ENCODE measurements at regions not wholly inside any gene's neighbourhood (a gene's known extent, or its start where the extent isn't known, plus 50 kb on each side); places are given as distances from the start of the nearest gene placed in this dataset.

- FAIRE-seq, result no peak
- Histone ChIP-seq H3K27me3 (replicated peaks in 1 of 4; ENCODE audit: control insufficient read depth in 3 of 4, extremely low read depth in 1 of 4, insufficient read depth in 3 of 4, low read length in 3 of 4) (no peaks in the 10 kb centered on the region), H2AK5ac (ENCODE audit: low read depth, low read length) (no peak overlapping the region), H4K5ac (ENCODE audit: insufficient read length, low read depth, low read length) (no peak overlapping the region), H4K20me1 (replicated peaks in 1 of 2; ENCODE audit: control insufficient read depth in 1 of 2, insufficient read depth in 2 of 2, low read length in 2 of 2) (no peaks in the 10 kb centered on the region), H3K4me2 (ENCODE audit: insufficient read depth in 1 of 2, low read depth in 2 of 2, low read length in 2 of 2) (no peak overlapping the region), H3K14ac (ENCODE audit: insufficient read length) (no peak overlapping the region), H3K79me1 (ENCODE audit: low read depth, low read length) (no peaks in the 10 kb centered on the region), H2BK120ac (replicated peaks; ENCODE audit: low read depth, low read length) (no peak overlapping the region), H3K79me2 (ENCODE audit: control insufficient read depth in 1 of 2, insufficient read depth in 2 of 2, low read length in 2 of 2) (no peaks in the 10 kb centered on the region), H3K23ac (ENCODE audit: insufficient read length) (no peak overlapping the region), H3K36me3 (ENCODE audit: control insufficient read depth in 2 of 4, insufficient read depth in 4 of 4, low read length in 3 of 4) (no peaks in the 10 kb centered on the region), H3K4me1 (replicated peaks in 1 of 4; ENCODE audit: control insufficient read depth in 3 of 4, insufficient read depth in 4 of 4, low read length in 3 of 4) (peaks cover 0 to 6% (median 3%) of the 10 kb centered on the region in 4 experiments; a peak in 2 of 7 replicates), H4K91ac (replicated peaks; ENCODE audit: insufficient read length, low read length) (no peak overlapping the region), H2AFZ (ENCODE audit: low read length) (no peak overlapping the region), H3K9me3 (ENCODE audit: insufficient read depth in 2 of 2, low read depth in 1 of 2, low read length in 1 of 2) (0 out of 4 replicates have a peak, but pooled peaks cover 0 to 2% of the 10 kb centered on the region in 2 experiments), H3K27ac (ENCODE audit: low read depth, low read length) (no peak overlapping the region), H2BK20ac (ENCODE audit: low read length) (no peak overlapping the region), H2BK5ac (ENCODE audit: low read depth, low read length) (no peak overlapping the region), H3K23me2 (ENCODE audit: low read depth, low read length) (no peaks in the 10 kb centered on the region), H3K56ac (replicated peaks; ENCODE audit: insufficient read length, low read depth, low read length) (no peak overlapping the region), H3K9ac (replicated peaks in 1 of 4; ENCODE audit: extremely low read depth in 1 of 4, low read depth in 3 of 4, low read length in 3 of 4) (no peak overlapping the region), H3K18ac (ENCODE audit: extremely low read depth, low read length) (no peak overlapping the region), H4K8ac (ENCODE audit: extremely low read depth, insufficient read depth, low read length) (no peak overlapping the region), H3K4ac (replicated peaks; ENCODE audit: insufficient read length, low read depth, low read length) (no peak overlapping the region), H3K4me3 (ENCODE audit: extremely low read depth in 1 of 4, insufficient read depth in 2 of 4, low read depth in 3 of 4, low read length in 4 of 4) (no peak overlapping the region), H2BK12ac (ENCODE audit: low read depth, low read length) (no peak overlapping the region), H2BK15ac (ENCODE audit: low read length) (no peak overlapping the region)
- TF ChIP-seq ZNF274 (IDR thresholded peaks at IDR 0.05; ENCODE audit: borderline replicate concordance, extremely low read depth, low read length) (no peak), RNF2 (IDR thresholded peaks at IDR 0.05; ENCODE audit: borderline replicate concordance, low read depth, low read length, missing control alignments, poor library complexity, severe bottlenecking) (no peak), HDAC2 (IDR thresholded peaks at IDR 0.05; ENCODE audit: borderline replicate concordance in 1 of 2, low read depth in 2 of 2, low read length in 2 of 2) (no peak), RFX5 (IDR thresholded peaks at IDR 0.05; ENCODE audit: borderline replicate concordance, low read depth, low read length) (no peak), POLR2AphosphoS5 (IDR thresholded peaks at IDR 0.05; ENCODE audit: low read depth, low read length) (no peak), YY1 (IDR thresholded peaks at IDR 0.05; ENCODE audit: low read depth, low read length) (no peak), NRF1 (IDR thresholded peaks at IDR 0.05; ENCODE audit: low read depth, low read length) (no peak)
- 91% methylated on average over 4 of the region's 4 CpGs; no CpG with 5 or more reads in 1 of the 2 experiments for WGBS, 2 experiments (ENCODE audit: extremely low coverage in 1 of 2, insufficient coverage in 1 of 2, insufficient read length in 1 of 2, insufficient replicate concordance in 2 of 2, low coverage in 1 of 2, low lambda C conversion rate in 2 of 2, missing lambda C conversion rate in 1 of 2)
- ChIA-PET CTCF (ENCODE audit: partially characterized antibody) (interaction anchor here (0.7 kb wide), 1 partner anchor 209 kb away, joined by 3 read pairs; no protein-coding TSS in a partner anchor), POLR2A (ENCODE audit: partially characterized antibody) (no interaction called here)
- DNase-seq (ENCODE audit: low read depth in 1 of 2, low spot score in 2 of 2), result no peak
These were observed 128.7 kb upstream of the KIAA1217 start for GRCh38 chr10:24080207-24080606.
